Fibroblast of pulmonary artery (primary cell): ENCODE measurements at regions not wholly inside any gene's neighbourhood (a gene's known extent, or its start where the extent isn't known, plus 50 kb on each side); places are given as distances from the start of the nearest gene placed in this dataset.

Source experiments
- DNase-seq: peaks from one replicate; pipeline ENCODE4 v3.0.0-alpha.2; 2010; ENCODE audit warnings: low read depth
- H3K4me3 ChIP-seq: replicated peaks from 2 replicates; pipeline ENCODE4 v1.5.1; 2011; ENCODE audit warnings: low read depth, mild to moderate bottlenecking, control low read depth, low read length, moderate library complexity
- TF ChIP-seq, protein P1 (sequence below): IDR thresholded peaks from 2 replicates; pipeline ENCODE4 v1.5.1; 2011; ENCODE audit warnings: mild to moderate bottlenecking, control low read depth, low read length, inconsistent platforms; ENCODE audit errors: missing control alignments

DNA sequence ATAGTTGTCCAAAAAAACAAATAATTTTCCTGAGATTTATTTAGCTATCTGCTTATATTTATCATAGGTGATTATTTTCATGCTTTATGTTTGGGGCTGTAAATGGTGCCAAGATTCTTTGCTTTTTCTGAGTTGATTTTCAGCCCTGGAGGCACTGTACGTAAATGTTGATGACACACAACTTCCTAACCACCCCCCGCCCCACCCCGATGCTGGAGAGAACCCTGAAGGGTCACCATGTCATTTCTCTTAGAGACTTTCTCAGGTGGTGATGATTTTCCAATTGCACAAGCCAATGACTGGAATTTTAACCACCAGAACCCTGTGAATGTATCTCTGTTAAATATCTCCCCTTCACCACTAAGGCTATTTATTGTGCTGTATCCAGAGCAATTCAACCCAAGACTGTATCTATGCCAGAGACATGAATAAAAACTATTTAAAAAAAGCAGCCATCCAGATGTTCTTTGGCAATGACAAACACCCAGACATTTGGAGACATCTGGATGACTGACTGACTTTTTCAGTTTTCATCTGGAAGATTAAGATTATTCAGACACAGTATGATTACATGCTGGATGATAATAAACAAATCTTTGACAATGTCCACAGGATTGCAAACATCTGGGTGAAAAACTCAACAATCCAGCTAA, 346.0 kb downstream of the LMX1A start:
- H3K4me3 ChIP-seq: no peak overlapping the region
- no peak for DNase-seq
- TF ChIP-seq, protein P1, sequence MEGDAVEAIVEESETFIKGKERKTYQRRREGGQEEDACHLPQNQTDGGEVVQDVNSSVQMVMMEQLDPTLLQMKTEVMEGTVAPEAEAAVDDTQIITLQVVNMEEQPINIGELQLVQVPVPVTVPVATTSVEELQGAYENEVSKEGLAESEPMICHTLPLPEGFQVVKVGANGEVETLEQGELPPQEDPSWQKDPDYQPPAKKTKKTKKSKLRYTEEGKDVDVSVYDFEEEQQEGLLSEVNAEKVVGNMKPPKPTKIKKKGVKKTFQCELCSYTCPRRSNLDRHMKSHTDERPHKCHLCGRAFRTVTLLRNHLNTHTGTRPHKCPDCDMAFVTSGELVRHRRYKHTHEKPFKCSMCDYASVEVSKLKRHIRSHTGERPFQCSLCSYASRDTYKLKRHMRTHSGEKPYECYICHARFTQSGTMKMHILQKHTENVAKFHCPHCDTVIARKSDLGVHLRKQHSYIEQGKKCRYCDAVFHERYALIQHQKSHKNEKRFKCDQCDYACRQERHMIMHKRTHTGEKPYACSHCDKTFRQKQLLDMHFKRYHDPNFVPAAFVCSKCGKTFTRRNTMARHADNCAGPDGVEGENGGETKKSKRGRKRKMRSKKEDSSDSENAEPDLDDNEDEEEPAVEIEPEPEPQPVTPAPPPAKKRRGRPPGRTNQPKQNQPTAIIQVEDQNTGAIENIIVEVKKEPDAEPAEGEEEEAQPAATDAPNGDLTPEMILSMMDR: no peak

DNA sequence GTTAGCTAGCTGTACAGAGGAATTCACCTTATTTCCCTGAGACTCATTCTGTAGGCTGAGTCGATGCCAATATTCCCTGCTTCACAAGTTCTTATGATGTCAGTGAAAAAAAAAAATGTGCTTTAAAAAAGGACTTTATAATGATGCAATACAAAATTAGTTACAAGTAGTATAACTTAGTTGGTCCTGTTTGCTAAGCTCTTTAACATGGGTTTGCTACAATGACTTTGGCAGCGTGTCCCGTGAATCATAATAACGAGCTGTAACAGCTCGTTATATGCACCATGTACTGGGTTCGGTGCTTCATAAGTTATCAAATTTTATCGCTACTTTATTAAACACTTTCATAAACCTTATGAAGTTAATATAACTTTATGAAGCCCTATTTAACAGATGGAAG, 349.7 kb downstream of the LMX1A start:
- no peak overlapping the region for H3K4me3 ChIP-seq
- TF ChIP-seq, protein P1: no peak
- DNase-seq: no peak

DNA sequence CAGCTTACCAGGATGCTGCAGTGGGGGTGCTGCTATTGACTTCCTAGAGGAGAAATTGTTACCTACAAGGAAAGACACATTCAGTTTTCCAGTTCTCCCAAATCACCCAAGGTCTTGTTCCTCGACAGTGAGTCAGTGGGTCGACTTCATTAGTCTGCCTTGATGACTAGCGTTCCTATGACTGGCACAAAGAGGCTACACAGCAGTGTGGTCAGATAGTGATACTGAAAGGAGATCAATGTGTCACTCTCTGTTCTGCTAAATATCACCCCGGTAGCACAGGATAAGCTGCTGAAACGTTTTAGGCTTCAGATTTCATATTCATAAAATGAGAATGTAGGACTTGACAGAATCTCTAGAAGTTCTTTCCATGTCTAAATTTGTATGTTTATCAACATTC, 357.4 kb downstream of the LMX1A start:
- no peak for DNase-seq
- TF ChIP-seq, protein P1: no peak
- H3K4me3 ChIP-seq: no peak overlapping the region

- TF ChIP-seq, protein P1: no peak
- no peak overlapping the region for H3K4me3 ChIP-seq
- no peak for DNase-seq
Measured at GRCh38 chr1:164991763-164992314, 364.7 kb downstream of the LMX1A start.

GRCh38 chr1:164983023-164983650, 373.4 kb downstream of the LMX1A start:
- no peak for DNase-seq
- H3K4me3 ChIP-seq: no peak overlapping the region
- TF ChIP-seq, protein P1: no peak

GRCh38 chr1:164982545-164982944, 374.0 kb downstream of the LMX1A start:
- no peak for DNase-seq
- H3K4me3 ChIP-seq: no peak overlapping the region
- TF ChIP-seq, protein P1: no peak
